CD4-positive, alpha-beta T cell treated with Interleukin-1 beta for 1 hour (primary cell): ENCODE measurements at regions not wholly inside any gene's neighbourhood (a gene's known extent, or its start where the extent isn't known, plus 50 kb on each side); places are given as distances from the start of the nearest gene placed in this dataset.

Source experiments
- DNase-seq, 2 donors: peaks; one replicate each; pipeline ENCODE4 v3.0.0-alpha.2; 2020 to 2022

- DNase-seq, result no peak
Measured at GRCh38 chr6:21526974-21527373, 66.6 kb upstream of the SOX4 start.

DNA sequence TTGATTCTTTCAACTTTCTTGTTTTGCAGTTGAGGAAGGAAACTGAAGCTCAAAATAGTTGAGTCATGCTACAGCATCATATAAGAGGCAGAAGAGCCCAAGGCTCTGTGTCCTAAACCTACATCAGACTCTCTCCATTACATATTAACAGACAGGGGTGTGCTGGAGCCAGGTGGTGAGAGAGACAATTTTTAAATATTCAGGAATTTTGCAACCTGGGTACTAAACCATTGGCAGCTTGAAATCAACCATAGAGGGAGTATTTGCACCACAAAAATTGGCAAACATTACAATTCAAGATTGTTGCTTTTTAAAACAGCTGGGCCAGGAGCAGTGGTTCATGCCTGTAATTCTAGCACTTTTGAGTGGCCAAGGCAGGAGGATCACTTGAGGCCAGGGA, 65.8 kb upstream of the SOX4 start:
- no peak for DNase-seq

DNA sequence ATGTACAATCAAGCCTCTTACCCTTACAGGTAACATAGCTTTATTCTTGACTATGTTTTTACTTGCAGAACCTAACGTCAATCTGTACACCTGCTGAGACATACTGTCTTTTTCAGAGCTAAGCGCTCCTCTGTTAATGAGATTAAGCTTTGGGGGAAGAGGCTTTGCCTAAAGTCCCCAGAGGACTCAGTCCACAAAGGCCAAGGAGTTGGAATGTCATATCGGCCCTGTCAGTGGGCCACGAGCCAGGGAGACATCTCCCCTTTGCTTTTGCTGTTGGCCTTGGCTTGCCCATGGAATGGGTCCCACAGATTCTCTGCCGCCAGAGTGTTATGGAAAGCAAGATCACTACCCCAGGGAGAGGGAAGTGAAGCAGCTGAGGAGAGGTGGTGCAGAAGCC, 64.1 kb upstream of the SOX4 start:
- DNase-seq, result no peak

DNA sequence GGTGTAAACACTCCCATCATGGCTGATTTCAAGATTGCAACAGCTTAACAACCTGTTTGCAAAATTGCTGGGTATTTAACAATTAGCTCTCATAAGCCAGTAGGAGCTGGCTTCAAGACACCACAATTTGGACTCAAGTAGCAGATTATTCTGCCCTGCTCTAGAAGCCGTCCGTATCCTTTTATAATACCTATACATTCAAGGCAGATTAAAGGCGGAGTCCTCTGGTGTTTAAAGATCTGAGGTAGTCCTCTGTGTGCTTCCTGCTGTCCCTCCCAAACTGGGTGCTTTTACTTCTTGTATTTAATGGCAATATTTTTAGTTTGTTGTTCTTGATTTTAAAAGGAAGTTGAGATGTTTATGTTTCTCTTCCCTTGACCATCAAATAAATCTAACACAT, 62.2 kb upstream of the SOX4 start:
- DNase-seq, result no peak

DNA sequence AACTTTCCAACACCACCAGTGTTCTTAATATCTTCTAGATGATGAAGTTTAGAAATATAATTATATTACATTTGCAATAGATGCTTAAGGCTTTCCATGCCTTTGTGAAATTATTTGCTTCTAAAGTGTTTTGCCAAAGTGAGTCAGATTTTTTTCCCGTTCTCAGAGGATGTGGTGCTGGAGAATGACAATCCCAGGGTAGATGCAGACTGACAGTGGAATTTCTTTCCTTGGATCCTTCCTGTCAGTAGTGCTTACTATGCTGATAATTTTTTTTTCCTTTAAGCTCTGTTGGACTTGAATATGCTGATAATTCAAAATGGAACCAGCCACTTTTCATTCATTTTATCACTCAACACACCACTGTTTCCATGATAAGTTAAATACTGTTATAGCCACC, 59.9 kb upstream of the SOX4 start:
- no peak for DNase-seq

DNA sequence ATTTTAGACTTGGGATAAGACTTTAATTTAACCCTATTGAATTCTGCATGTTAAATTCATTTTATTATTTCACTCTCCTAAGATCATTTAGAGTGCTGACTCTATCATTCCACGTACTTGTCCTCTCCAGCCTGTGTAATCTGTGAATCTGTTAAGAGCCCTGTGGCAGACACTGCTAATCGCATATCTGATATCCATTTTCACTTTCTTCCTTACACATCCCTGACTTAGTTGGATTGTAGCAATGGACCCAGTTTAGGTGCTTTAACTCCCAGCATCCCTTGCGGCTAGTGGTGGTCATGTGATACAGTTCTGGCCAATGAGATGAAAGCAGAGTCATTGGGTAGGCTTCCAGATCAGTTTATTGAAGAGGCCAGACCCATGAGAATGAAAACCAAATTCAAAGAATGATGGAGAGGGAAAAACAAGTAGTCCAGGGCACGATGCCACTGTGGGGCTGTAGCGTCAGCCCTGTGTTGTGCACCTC, 57.2 kb upstream of the SOX4 start:
- DNase-seq, result no peak

GRCh38 chr6:21537637-21538036, 55.9 kb upstream of the SOX4 start:
- DNase-seq, result no peak

DNA sequence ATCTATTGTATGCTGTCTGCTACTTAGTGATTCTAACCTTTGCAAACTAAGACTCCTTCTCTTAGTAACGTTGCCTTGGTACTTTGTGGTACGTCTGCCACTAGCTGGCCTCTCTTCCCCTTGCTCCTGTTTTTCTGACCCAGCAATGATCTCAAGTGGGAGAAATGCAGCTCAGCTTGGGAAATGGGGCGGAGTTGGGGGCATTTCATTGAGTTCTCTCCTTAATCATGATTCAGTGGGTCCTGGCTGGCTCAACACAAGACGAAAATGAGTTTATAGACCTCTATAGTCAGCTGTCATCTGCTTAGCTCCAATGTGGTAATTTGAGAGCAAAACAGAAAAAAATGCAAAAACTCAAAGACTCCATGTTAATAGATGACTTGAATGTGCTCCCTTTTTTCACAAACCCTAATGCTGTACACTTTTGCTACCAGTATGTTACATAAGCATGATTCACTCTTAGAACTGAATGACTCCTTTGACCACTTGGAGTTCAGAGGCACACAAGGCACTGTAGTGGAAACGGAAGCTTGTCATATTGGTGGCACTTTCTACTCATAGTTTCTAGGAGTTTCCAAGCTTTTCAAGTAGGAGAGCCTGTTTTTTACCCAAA, 55.3 kb upstream of the SOX4 start:
- DNase-seq, result no peak

DNA sequence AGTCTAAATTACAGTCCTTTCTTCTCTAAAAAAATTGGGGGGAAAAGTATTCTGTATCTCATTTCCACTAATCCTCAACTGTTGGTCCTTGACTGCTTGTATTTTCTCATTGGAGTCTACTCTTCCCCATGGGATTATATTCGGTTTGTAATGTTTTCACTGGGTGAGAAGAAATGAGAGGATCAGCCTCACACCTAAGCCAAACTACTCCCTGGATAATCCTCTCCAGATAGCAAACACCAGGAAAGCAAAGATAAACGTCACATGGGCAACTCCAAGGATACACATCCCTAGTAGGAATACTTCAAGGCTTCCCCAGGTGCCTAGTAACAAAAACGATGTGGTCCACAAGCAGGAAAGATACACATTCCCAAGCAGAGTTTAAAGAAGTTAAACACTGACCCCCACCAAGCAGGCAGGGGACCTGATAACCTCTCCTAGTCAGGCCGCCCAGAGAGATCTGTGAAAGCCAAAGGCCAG, 53.9 kb upstream of the SOX4 start:
- DNase-seq, result no peak
